ENCODE measurements at regions not wholly inside any gene's neighbourhood (a gene's known extent, or its start where the extent isn't known, plus 50 kb on each side); places are given as distances from the start of the nearest gene placed in this dataset.

DNA sequence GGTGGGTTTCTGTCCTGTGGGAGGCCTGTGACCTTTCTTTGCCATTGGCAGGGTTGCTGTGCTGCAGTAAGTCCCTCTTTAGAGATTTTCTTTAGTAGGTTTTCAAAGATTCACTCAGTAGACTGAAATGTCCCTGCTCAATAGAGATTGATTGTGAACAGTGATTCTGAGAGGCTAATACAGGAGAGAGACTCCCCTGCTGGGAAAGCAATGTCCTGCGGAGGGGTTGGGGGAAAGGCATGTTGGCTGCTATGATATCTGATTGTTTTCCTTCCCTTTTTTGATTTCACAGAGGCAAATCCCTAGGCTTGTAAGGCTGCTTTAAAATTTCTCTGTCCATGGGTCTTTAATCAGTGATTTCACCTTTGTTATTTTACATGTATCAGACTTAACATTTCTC is 589.9 kb downstream of the ADGRL2 start:
- Histone ChIP-seq H3K4me3 (no peak overlapping the region), H3K36me3 (no peaks in the 10 kb centered on the region), H3K4me1 (no peaks in the 10 kb centered on the region), H3K27me3 (no peaks in the 10 kb centered on the region), H3K9me3 (no peaks in the 10 kb centered on the region), H3K27ac (no peak overlapping the region)
- TF ChIP-seq, protein P1, sequence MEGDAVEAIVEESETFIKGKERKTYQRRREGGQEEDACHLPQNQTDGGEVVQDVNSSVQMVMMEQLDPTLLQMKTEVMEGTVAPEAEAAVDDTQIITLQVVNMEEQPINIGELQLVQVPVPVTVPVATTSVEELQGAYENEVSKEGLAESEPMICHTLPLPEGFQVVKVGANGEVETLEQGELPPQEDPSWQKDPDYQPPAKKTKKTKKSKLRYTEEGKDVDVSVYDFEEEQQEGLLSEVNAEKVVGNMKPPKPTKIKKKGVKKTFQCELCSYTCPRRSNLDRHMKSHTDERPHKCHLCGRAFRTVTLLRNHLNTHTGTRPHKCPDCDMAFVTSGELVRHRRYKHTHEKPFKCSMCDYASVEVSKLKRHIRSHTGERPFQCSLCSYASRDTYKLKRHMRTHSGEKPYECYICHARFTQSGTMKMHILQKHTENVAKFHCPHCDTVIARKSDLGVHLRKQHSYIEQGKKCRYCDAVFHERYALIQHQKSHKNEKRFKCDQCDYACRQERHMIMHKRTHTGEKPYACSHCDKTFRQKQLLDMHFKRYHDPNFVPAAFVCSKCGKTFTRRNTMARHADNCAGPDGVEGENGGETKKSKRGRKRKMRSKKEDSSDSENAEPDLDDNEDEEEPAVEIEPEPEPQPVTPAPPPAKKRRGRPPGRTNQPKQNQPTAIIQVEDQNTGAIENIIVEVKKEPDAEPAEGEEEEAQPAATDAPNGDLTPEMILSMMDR (IDR thresholded peaks at IDR 0.05): no peak
- TF ChIP-seq POLR2A (IDR thresholded peaks at IDR 0.05) (no peak), POLR2AphosphoS5 (IDR thresholded peaks at IDR 0.05) (no peak), EP300 (IDR thresholded peaks at IDR 0.05; ENCODE audit: low read depth) (no peak)
- DNase-seq: no peak
- WGBS, 2 donors (ENCODE audit: low coverage in 1 of 2): 68 to 78% methylated on average over 1 of the region's 1 CpG
- intact Hi-C loops (cut with DNase I; ENCODE audit: low total_unique reads): no loop called here
- in situ Hi-C loops (cut with MboI; ENCODE audit: low pct_ligation_motif_present in 1 of 4, low pct_unique_long_range_greater_than_20kb in 1 of 4, low sequenced_read_pairs in 3 of 4): no loop called here

DNA sequence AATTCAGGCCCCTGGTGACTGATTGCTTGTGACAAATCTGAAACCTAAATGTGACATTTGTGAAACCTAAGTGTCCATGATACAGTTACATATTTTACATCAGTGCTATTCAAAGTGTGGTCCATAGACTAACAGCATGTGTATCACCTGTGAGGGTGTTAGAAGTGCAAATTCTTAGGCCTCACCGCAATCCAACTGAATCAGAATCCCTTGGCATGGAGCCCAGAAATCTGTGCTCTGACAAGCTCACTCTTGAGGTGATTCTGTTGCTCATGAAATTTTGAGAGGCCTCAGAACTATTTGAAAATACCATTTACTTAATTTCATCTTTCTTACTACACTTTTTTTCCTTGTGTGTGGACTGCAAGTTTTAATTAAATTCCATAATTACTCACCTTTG is 587.9 kb downstream of the ADGRL2 start:
- H3K9me3 ChIP-seq: no peaks in the 10 kb centered on the region
- no peaks in the 10 kb centered on the region for H3K27me3 ChIP-seq
- DNase-seq: no peak
- no peaks in the 10 kb centered on the region for H3K36me3 ChIP-seq
- no peak for TF ChIP-seq POLR2AphosphoS5 (IDR thresholded peaks at IDR 0.05)
- TF ChIP-seq, protein P1 (IDR thresholded peaks at IDR 0.05): no peak
- no peak for TF ChIP-seq POLR2A (IDR thresholded peaks at IDR 0.05)
- no peak for TF ChIP-seq EP300 (IDR thresholded peaks at IDR 0.05; ENCODE audit: low read depth)
- WGBS, 2 donors (ENCODE audit: low coverage in 1 of 2): 75 to 80% methylated on average over 1 of the region's 1 CpG
- H3K4me1 ChIP-seq: no peaks in the 10 kb centered on the region
- in situ Hi-C loops (cut with MboI; ENCODE audit: low pct_ligation_motif_present in 1 of 4, low pct_unique_long_range_greater_than_20kb in 1 of 4, low sequenced_read_pairs in 3 of 4) (no loop called here), intact Hi-C loops (cut with DNase I; ENCODE audit: low total_unique reads) (no loop called here)
- H3K4me3 ChIP-seq: no peak overlapping the region
- no peak overlapping the region for H3K27ac ChIP-seq

DNA sequence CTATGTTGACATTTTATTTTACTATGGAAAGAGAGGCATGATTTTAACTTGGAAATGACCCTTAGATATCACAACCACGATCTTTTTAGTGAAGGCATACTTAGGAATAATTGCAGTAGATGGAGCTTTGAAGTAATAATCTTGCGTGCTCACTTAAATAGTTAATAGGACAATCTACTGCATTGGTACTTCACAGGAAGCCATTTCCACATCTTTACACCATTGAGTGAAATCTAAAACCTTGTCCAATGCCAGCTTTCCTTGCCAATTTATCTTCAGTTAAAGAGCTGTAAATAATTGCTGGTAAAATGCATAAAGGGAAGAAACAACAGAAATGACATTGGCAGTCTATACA is 586.3 kb downstream of the ADGRL2 start:
- no peak for DNase-seq
- H3K27me3 ChIP-seq: no peaks in the 10 kb centered on the region
- TF ChIP-seq, protein P1 (IDR thresholded peaks at IDR 0.05): no peak
- TF ChIP-seq POLR2AphosphoS5 (IDR thresholded peaks at IDR 0.05) (no peak), POLR2A (IDR thresholded peaks at IDR 0.05) (no peak), EP300 (IDR thresholded peaks at IDR 0.05; ENCODE audit: low read depth) (no peak)
- no peak overlapping the region for H3K4me3 ChIP-seq
- H3K36me3 ChIP-seq: no peaks in the 10 kb centered on the region
- no peaks in the 10 kb centered on the region for H3K4me1 ChIP-seq
- intact Hi-C loops (cut with DNase I; ENCODE audit: low total_unique reads) (no loop called here), in situ Hi-C loops (cut with MboI; ENCODE audit: low pct_ligation_motif_present in 1 of 4, low pct_unique_long_range_greater_than_20kb in 1 of 4, low sequenced_read_pairs in 3 of 4) (no loop called here)
- 52% methylated on average over 2 of the region's 2 CpGs for WGBS, 2 donors (ENCODE audit: low coverage in 1 of 2)
- no peaks in the 10 kb centered on the region for H3K9me3 ChIP-seq
- H3K27ac ChIP-seq: no peak overlapping the region

DNA sequence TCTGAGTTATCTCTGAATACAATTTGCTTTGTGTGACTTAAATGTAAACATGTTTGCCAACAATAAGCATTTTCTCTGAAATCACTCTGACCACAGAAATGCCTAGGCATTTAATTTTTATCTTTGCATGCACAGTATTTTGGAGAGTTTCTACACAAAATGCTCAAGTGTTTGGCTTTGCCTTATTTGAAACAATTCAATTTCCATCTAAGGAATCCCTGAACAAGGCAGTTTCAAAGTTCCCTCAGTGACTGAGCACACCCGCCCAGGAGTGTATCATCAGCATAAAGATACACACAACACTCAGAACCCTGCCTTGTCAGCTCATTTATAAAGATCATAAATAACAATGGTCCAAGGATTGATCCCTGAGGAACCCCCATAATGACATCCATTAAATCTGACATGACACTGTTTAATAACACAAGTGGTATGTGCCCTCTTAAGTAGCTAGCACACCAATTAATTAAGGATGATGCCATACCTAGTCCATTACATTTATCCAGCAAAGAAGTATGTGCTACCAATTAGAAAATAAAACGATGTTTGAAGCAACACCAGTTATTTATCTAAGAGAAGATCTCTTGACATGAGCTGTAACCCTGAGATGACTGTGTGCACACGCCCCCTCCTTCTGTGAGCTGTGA is 585.8 kb downstream of the ADGRL2 start:
- in situ Hi-C loops (cut with MboI; ENCODE audit: low pct_ligation_motif_present in 1 of 4, low pct_unique_long_range_greater_than_20kb in 1 of 4, low sequenced_read_pairs in 3 of 4): no loop called here
- H3K27me3 ChIP-seq: no peaks in the 10 kb centered on the region
- H3K36me3 ChIP-seq: no peaks in the 10 kb centered on the region
- H3K4me3 ChIP-seq: no peak overlapping the region
- DNase-seq: no peak
- H3K9me3 ChIP-seq: no peaks in the 10 kb centered on the region
- TF ChIP-seq EP300 (IDR thresholded peaks at IDR 0.05; ENCODE audit: low read depth) (no peak), POLR2AphosphoS5 (IDR thresholded peaks at IDR 0.05) (no peak)
- TF ChIP-seq, protein P1 (IDR thresholded peaks at IDR 0.05): no peak
- H3K27ac ChIP-seq: no peak overlapping the region
- no peaks in the 10 kb centered on the region for H3K4me1 ChIP-seq
- intact Hi-C loops (cut with DNase I; ENCODE audit: low total_unique reads): no loop called here
- WGBS, 2 donors (ENCODE audit: low coverage in 1 of 2): 50 to 51% methylated on average over 3 of the region's 3 CpGs
